ENCODE measurements at regions not wholly inside any gene's neighbourhood (a gene's known extent, or its start where the extent isn't known, plus 50 kb on each side); places are given as distances from the start of the nearest gene placed in this dataset.

GRCh38 chr15:36429707-36430106, 149.7 kb upstream of the CDIN1 start:
- ChIA-PET POLR2A (no interaction called here), CTCF (no interaction called here)
- no peaks in the 10 kb centered on the region; the same call in 1 of the 2 replicates for H3K9me3 ChIP-seq (ENCODE audit: control insufficient read depth, insufficient read depth, low read depth, low read length)
- H3K27me3 ChIP-seq (ENCODE audit: control insufficient read depth, insufficient read depth, low read length): no peaks in the 10 kb centered on the region
- H3K36me3 ChIP-seq (ENCODE audit: control insufficient read depth, insufficient read depth, low read length): no peaks in the 10 kb centered on the region
- intact Hi-C loops (cut with micrococcal nuclease; ENCODE audit: unreplicated experiment) (no loop called here), in situ Hi-C loops (cut with HindIII; ENCODE audit: low pct_unique_long_range_greater_than_20kb, low sequenced_read_pairs) (no loop called here)
- H3K4me3 ChIP-seq (ENCODE audit: low read depth in 2 of 2, low read length in 2 of 2): no peak overlapping the region
- no peaks in the 10 kb centered on the region for H3K4me1 ChIP-seq (ENCODE audit: control insufficient read depth, insufficient read depth, low read length)
- no TSS peak for BruUV-seq (replicated peaks)
- H3K27ac ChIP-seq (ENCODE audit: low read length): no peak overlapping the region
- TF ChIP-seq, protein P1, sequence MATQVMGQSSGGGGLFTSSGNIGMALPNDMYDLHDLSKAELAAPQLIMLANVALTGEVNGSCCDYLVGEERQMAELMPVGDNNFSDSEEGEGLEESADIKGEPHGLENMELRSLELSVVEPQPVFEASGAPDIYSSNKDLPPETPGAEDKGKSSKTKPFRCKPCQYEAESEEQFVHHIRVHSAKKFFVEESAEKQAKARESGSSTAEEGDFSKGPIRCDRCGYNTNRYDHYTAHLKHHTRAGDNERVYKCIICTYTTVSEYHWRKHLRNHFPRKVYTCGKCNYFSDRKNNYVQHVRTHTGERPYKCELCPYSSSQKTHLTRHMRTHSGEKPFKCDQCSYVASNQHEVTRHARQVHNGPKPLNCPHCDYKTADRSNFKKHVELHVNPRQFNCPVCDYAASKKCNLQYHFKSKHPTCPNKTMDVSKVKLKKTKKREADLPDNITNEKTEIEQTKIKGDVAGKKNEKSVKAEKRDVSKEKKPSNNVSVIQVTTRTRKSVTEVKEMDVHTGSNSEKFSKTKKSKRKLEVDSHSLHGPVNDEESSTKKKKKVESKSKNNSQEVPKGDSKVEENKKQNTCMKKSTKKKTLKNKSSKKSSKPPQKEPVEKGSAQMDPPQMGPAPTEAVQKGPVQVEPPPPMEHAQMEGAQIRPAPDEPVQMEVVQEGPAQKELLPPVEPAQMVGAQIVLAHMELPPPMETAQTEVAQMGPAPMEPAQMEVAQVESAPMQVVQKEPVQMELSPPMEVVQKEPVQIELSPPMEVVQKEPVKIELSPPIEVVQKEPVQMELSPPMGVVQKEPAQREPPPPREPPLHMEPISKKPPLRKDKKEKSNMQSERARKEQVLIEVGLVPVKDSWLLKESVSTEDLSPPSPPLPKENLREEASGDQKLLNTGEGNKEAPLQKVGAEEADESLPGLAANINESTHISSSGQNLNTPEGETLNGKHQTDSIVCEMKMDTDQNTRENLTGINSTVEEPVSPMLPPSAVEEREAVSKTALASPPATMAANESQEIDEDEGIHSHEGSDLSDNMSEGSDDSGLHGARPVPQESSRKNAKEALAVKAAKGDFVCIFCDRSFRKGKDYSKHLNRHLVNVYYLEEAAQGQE (IDR thresholded peaks at IDR 0.05; ENCODE audit: insufficient read depth in 1 of 2, low read depth in 2 of 2, low read length in 1 of 2): no peak
- TF ChIP-seq TCF7L2 (IDR thresholded peaks at IDR 0.05; ENCODE audit: low read depth, low read length): no peak
- no peak for TF ChIP-seq CTCF (IDR thresholded peaks at IDR 0.05)
- TF ChIP-seq POLR2AphosphoS5 (IDR thresholded peaks at IDR 0.05; ENCODE audit: low read depth, low read length): no peak
- no peak for TF ChIP-seq SIN3A (IDR thresholded peaks at IDR 0.05; ENCODE audit: borderline replicate concordance, insufficient read depth, low read depth, low read length)
- no peak for DNase-seq (ENCODE audit: low read depth, low spot score)
- ATAC-seq: no peak

GRCh38 chr15:36430280-36430679, 149.1 kb upstream of the CDIN1 start:
- no peaks in the 10 kb centered on the region for H3K27me3 ChIP-seq (ENCODE audit: control insufficient read depth, insufficient read depth, low read length)
- intact Hi-C loops (cut with micrococcal nuclease; ENCODE audit: unreplicated experiment) (no loop called here), in situ Hi-C loops (cut with HindIII; ENCODE audit: low pct_unique_long_range_greater_than_20kb, low sequenced_read_pairs) (no loop called here)
- ATAC-seq (no peak), DNase-seq (ENCODE audit: low read depth, low spot score) (no peak)
- no peak overlapping the region for H3K27ac ChIP-seq (ENCODE audit: low read length)
- ChIA-PET POLR2A (no interaction called here), CTCF (no interaction called here)
- BruUV-seq (replicated peaks): no TSS peak
- no peaks in the 10 kb centered on the region for H3K36me3 ChIP-seq (ENCODE audit: control insufficient read depth, insufficient read depth, low read length)
- no peaks in the 10 kb centered on the region; the same call in 1 of the 2 replicates for H3K9me3 ChIP-seq (ENCODE audit: control insufficient read depth, insufficient read depth, low read depth, low read length)
- no peaks in the 10 kb centered on the region for H3K4me1 ChIP-seq (ENCODE audit: control insufficient read depth, insufficient read depth, low read length)
- TF ChIP-seq, protein P1 (IDR thresholded peaks at IDR 0.05; ENCODE audit: insufficient read depth in 1 of 2, low read depth in 2 of 2, low read length in 1 of 2): no peak
- TF ChIP-seq CTCF (IDR thresholded peaks at IDR 0.05): no peak
- no peak for TF ChIP-seq POLR2AphosphoS5 (IDR thresholded peaks at IDR 0.05; ENCODE audit: low read depth, low read length)
- no peak for TF ChIP-seq SIN3A (IDR thresholded peaks at IDR 0.05; ENCODE audit: borderline replicate concordance, insufficient read depth, low read depth, low read length)
- no peak for TF ChIP-seq TCF7L2 (IDR thresholded peaks at IDR 0.05; ENCODE audit: low read depth, low read length)
- no peak overlapping the region for H3K4me3 ChIP-seq (ENCODE audit: low read depth in 2 of 2, low read length in 2 of 2)

All from Panc1 (cell line).